GM12878 (cell line): ENCODE measurements at regions not wholly inside any gene's neighbourhood (a gene's known extent, or its start where the extent isn't known, plus 50 kb on each side); places are given as distances from the start of the nearest gene placed in this dataset.

Experiments
- ATAC-seq: fragments of 200-7000 bp; cut with Tn5 transposase; 3 replicates; pipeline ENCODE4 v1.9.1; 2020; ENCODE audit warnings: mild to moderate bottlenecking, moderate library complexity
- BruUV-seq: library from RNA; stranded (reverse); fragments of 400-500 nt; replicated peaks from 2 replicates; lab custom pipeline; 2021; lab: Mats Ljungman, UMichigan
- CTCF ChIA-PET: fragments of 300-600 bp; sonication (Branson Sonifier 250); formaldehyde crosslinking; extraction: SDS; loops from one replicate; lab custom pipeline; 2021; ENCODE audit warnings: inconsistent platforms; lab: Yijun Ruan, JAX
- POLR2A ChIA-PET: fragments of 350-600 bp; formaldehyde crosslinking; extraction: SDS; loops from one replicate; lab custom pipeline; 2021; ENCODE audit warnings: inconsistent platforms; lab: Charles Lee
- RAD21 ChIA-PET: fragments of 300-600 bp; sonication (Branson Sonifier 250); formaldehyde crosslinking; loops from one replicate; lab custom pipeline; 2023; ENCODE audit warnings: antibody characterized with exemption; ENCODE audit not compliant: unreplicated experiment; lab: Charles Lee
- SMC1A ChIA-PET: fragments of 300-600 bp; sonication (Branson Sonifier 250); formaldehyde crosslinking; loops from one replicate; lab custom pipeline; 2023; ENCODE audit not compliant: unreplicated experiment, uncharacterized antibody; lab: Charles Lee
- DNase-seq: peaks from one replicate; pipeline ENCODE4 v3.0.0-alpha.2; 2011; ENCODE audit warnings: low read depth, low spot score
- FAIRE-seq: peaks from 3 replicates; lab custom pipeline; 2011; peaks lifted over from hg19 to GRCh38; lab: Jason Lieb, UNC
- H2AFZ ChIP-seq: 2 replicates; pipeline ENCODE4 v1.6.0; 2011; ENCODE audit warnings: low read depth, low read length, control low read depth; ENCODE audit not compliant: control insufficient read depth
- H3K27ac ChIP-seq: 2 replicates; pipeline ENCODE4 v1.5.1; 2011; ENCODE audit warnings: control low read depth; ENCODE audit not compliant: control insufficient read depth, insufficient read depth
- H3K27me3 ChIP-seq, 2 experiments: replicated peaks in 1 of 2; 2 replicates each; pipeline versions ENCODE4 v1.6.0 to v1.6.1; 2011; ENCODE audit warnings: low read length in 1 of 2; ENCODE audit not compliant: control insufficient read depth in 2 of 2, insufficient read depth in 2 of 2
- H3K36me3 ChIP-seq, 2 experiments: 2 replicates each; pipeline ENCODE4 v1.5.1; 2011; ENCODE audit warnings: low read length in 1 of 2; ENCODE audit not compliant: control insufficient read depth in 2 of 2, insufficient read depth in 2 of 2
- H3K4me1 ChIP-seq: 2 replicates; pipeline ENCODE4 v1.6.1; 2011; ENCODE audit warnings: mild to moderate bottlenecking, low read length, moderate library complexity, mixed read lengths; ENCODE audit not compliant: control insufficient read depth, insufficient read depth
- H3K4me2 ChIP-seq: 2 replicates; pipeline ENCODE4 v1.6.0; 2011; ENCODE audit warnings: control low read depth; ENCODE audit not compliant: control insufficient read depth, insufficient read depth
- H3K4me3 ChIP-seq: fragments of 200-600 bp; sonication (generic); 2 replicates; pipeline ENCODE4 v1.5.1; 2016
- H3K79me2 ChIP-seq: 2 replicates; pipeline ENCODE4 v1.6.0; 2011; ENCODE audit warnings: low read length; ENCODE audit not compliant: control insufficient read depth, insufficient read depth
- H3K9ac ChIP-seq: 2 replicates; pipeline ENCODE4 v1.8.0; 2011; ENCODE audit warnings: low read length, control low read depth, mixed read lengths; ENCODE audit not compliant: control insufficient read depth, insufficient read depth
- H3K9me3 ChIP-seq: replicated peaks from 3 replicates; pipeline ENCODE4 v1.5.1; 2011; ENCODE audit warnings: mild to moderate bottlenecking, low read length; ENCODE audit not compliant: control insufficient read depth, insufficient read depth
- H4K20me1 ChIP-seq: 2 replicates; pipeline ENCODE4 v1.6.0; 2011; ENCODE audit not compliant: control insufficient read depth, insufficient read depth
- HDAC6 ChIP-seq: fragments of 200-600 bp; sonication (generic); IDR thresholded peaks from one replicate; pipeline ENCODE4 v1.8.0; 2017; ENCODE audit warnings: antibody characterized with exemption; ENCODE audit not compliant: unreplicated experiment
- HDGF ChIP-seq: fragments of 450-650 bp; IDR thresholded peaks from 2 replicates; pipeline ENCODE4 v1.6.1; 2016; ENCODE audit warnings: antibody characterized with exemption
- JUNB ChIP-seq: IDR thresholded peaks from 2 replicates; pipeline ENCODE4 v1.6.1; 2016; ENCODE audit warnings: antibody characterized with exemption, mild to moderate bottlenecking
- NFYA ChIP-seq: IDR thresholded peaks from 2 replicates; pipeline ENCODE4 v1.6.1; 2011; ENCODE audit warnings: low read depth, mild to moderate bottlenecking, low read length, improper control_type of control experiment, borderline replicate concordance
- PML ChIP-seq: IDR thresholded peaks from 2 replicates; pipeline ENCODE4 v1.6.1; 2012; ENCODE audit warnings: low read length, inconsistent platforms
- RAD51 ChIP-seq: fragments of 450-650 bp; IDR thresholded peaks from 2 replicates; pipeline ENCODE4 v1.6.1; 2016; ENCODE audit warnings: moderate library complexity, mild to moderate bottlenecking, inconsistent platforms
- RB1 ChIP-seq: fragments of 450-650 bp; formaldehyde crosslinking; IDR thresholded peaks from 2 replicates; pipeline ENCODE4 v1.6.1; 2017; ENCODE audit warnings: mild to moderate bottlenecking, borderline replicate concordance
- SMARCA5 ChIP-seq: fragments of 450-650 bp; IDR thresholded peaks from 2 replicates; pipeline ENCODE4 v1.6.1; 2017; ENCODE audit warnings: mild to moderate bottlenecking
- TAF1 ChIP-seq: IDR thresholded peaks from 2 replicates; pipeline ENCODE4 v1.6.1; 2011; ENCODE audit warnings: mild to moderate bottlenecking, low read depth, low read length, borderline replicate concordance
- WGBS: methylation state at CpG from one replicate; pipeline ENCODE4 v1.1.6; 2016; ENCODE audit warnings: low lambda C conversion rate; ENCODE audit not compliant: insufficient replicate concordance, insufficient coverage; ENCODE audit errors: missing lambda C conversion rate; 5-methylcytosine and 5-hydroxymethylcytosine counted together
- in situ Hi-C: fragments of 300-500 bp; cut with MboI; formaldehyde crosslinking; loops from 9 replicates; pipeline ENCODE4 v1.14.3; 2018; ENCODE audit warnings: mixed read lengths
- intact Hi-C: fragments of 100-400 bp; cut with micrococcal nuclease; formaldehyde crosslinking; loops from one replicate; pipeline ENCODE4 v1.14.2; 2022; ENCODE audit not compliant: unreplicated experiment
- TF ChIP-seq, protein P1 (sequence below): fragments of 150-350 bp; IDR thresholded peaks from 2 replicates; pipeline ENCODE4 v1.6.1; 2014; ENCODE audit warnings: mild to moderate bottlenecking, low read depth, low read length
- TF ChIP-seq, protein P2 (sequence below): fragments of 450-650 bp; IDR thresholded peaks from 2 replicates; pipeline ENCODE4 v1.6.1; 2017; ENCODE audit warnings: mild to moderate bottlenecking, moderate library complexity
- TF ChIP-seq, protein P3 (sequence below): IDR thresholded peaks from 2 replicates; pipeline ENCODE4 v1.6.1; 2011; ENCODE audit warnings: low read depth, low read length, improper control_type of control experiment, borderline replicate concordance

DNA sequence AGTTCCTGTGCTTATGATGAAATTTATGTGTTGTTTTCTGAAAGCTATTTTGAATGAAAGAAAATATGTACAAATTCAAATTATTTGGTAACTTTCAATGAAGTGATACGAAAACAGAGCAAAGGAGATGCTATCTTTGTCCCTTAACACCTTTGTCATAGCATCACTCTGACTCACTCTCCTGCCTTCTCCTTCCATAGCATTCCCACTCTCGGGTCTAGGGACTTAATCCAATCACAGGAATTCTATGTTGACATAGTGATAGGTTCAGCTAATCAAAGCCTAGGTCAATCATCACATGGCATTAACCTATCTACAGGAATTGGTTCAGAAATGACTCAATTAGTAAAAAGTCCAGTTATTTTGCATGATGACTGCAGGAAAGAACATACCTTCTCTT lies 464.7 kb upstream of the RORB start:
- FAIRE-seq = no peak
- H3K79me2 ChIP-seq = no peaks in the 10 kb centered on the region
- no peak overlapping the region for H3K9ac ChIP-seq
- intact Hi-C loops = no loop called here
- SMC1A ChIA-PET = no interaction called here
- no peak overlapping the region for H3K27ac ChIP-seq
- no TSS peak for BruUV-seq
- no peak overlapping the region for H3K4me3 ChIP-seq
- no peaks in the 10 kb centered on the region for H3K36me3 ChIP-seq
- in situ Hi-C loops = no loop called here
- no peak overlapping the region for H3K4me2 ChIP-seq
- no peak for DNase-seq
- ATAC-seq = no peak
- no peaks in the 10 kb centered on the region for H3K9me3 ChIP-seq
- CTCF ChIA-PET = no interaction called here
- RAD21 ChIA-PET = no interaction called here
- no peaks in the 10 kb centered on the region for H4K20me1 ChIP-seq
- POLR2A ChIA-PET = no interaction called here
- TF ChIP-seq HDAC6 = no peak
- no peak for TF ChIP-seq RAD51
- TF ChIP-seq PML = no peak
- TF ChIP-seq NFYA = no peak
- TF ChIP-seq TAF1 = no peak
- no peak for TF ChIP-seq JUNB
- TF ChIP-seq SMARCA5 = no peak
- TF ChIP-seq RB1 = no peak
- no peak for TF ChIP-seq HDGF
- TF ChIP-seq, protein P1, sequence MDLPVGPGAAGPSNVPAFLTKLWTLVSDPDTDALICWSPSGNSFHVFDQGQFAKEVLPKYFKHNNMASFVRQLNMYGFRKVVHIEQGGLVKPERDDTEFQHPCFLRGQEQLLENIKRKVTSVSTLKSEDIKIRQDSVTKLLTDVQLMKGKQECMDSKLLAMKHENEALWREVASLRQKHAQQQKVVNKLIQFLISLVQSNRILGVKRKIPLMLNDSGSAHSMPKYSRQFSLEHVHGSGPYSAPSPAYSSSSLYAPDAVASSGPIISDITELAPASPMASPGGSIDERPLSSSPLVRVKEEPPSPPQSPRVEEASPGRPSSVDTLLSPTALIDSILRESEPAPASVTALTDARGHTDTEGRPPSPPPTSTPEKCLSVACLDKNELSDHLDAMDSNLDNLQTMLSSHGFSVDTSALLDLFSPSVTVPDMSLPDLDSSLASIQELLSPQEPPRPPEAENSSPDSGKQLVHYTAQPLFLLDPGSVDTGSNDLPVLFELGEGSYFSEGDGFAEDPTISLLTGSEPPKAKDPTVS = no peak
- TF ChIP-seq, protein P2, sequence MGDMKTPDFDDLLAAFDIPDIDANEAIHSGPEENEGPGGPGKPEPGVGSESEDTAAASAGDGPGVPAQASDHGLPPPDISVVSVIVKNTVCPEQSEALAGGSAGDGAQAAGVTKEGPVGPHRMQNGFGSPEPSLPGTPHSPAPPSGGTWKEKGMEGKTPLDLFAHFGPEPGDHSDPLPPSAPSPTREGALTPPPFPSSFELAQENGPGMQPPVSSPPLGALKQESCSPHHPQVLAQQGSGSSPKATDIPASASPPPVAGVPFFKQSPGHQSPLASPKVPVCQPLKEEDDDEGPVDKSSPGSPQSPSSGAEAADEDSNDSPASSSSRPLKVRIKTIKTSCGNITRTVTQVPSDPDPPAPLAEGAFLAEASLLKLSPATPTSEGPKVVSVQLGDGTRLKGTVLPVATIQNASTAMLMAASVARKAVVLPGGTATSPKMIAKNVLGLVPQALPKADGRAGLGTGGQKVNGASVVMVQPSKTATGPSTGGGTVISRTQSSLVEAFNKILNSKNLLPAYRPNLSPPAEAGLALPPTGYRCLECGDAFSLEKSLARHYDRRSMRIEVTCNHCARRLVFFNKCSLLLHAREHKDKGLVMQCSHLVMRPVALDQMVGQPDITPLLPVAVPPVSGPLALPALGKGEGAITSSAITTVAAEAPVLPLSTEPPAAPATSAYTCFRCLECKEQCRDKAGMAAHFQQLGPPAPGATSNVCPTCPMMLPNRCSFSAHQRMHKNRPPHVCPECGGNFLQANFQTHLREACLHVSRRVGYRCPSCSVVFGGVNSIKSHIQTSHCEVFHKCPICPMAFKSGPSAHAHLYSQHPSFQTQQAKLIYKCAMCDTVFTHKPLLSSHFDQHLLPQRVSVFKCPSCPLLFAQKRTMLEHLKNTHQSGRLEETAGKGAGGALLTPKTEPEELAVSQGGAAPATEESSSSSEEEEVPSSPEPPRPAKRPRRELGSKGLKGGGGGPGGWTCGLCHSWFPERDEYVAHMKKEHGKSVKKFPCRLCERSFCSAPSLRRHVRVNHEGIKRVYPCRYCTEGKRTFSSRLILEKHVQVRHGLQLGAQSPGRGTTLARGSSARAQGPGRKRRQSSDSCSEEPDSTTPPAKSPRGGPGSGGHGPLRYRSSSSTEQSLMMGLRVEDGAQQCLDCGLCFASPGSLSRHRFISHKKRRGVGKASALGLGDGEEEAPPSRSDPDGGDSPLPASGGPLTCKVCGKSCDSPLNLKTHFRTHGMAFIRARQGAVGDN = no peak
- TF ChIP-seq, protein P3, sequence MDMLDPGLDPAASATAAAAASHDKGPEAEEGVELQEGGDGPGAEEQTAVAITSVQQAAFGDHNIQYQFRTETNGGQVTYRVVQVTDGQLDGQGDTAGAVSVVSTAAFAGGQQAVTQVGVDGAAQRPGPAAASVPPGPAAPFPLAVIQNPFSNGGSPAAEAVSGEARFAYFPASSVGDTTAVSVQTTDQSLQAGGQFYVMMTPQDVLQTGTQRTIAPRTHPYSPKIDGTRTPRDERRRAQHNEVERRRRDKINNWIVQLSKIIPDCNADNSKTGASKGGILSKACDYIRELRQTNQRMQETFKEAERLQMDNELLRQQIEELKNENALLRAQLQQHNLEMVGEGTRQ = no peak
- TF ChIP-seq, all 136 proteins: peak for 0
- H3K27me3 ChIP-seq = no peaks in the 10 kb centered on the region
- no peak overlapping the region for H2AFZ ChIP-seq
- H3K4me1 ChIP-seq = no peaks in the 10 kb centered on the region
- 0% methylated on average over 2 of the region's 2 CpGs for WGBS
